K562 (cell line): ENCODE measurements at regions not wholly inside any gene's neighbourhood (a gene's known extent, or its start where the extent isn't known, plus 50 kb on each side); places are given as distances from the start of the nearest gene placed in this dataset.

ENCODE experiments used
- ATAC-seq: fragments of 200-7000 bp; cut with Tn5 transposase; 3 replicates; pipeline ENCODE4 v1.9.1; 2020; ENCODE audit warnings: moderate library complexity
- BruUV-seq: library from RNA; stranded (reverse); fragments of 400-500 nt; replicated peaks from 2 replicates; lab custom pipeline; 2021; lab: Mats Ljungman, UMichigan
- CTCF ChIA-PET: fragments of 300-600 bp; formaldehyde crosslinking; extraction: SDS; loops from one replicate; lab custom pipeline; 2021; ENCODE audit warnings: low intra/inter-chr PET ratio; lab: Yijun Ruan, JAX
- POLR2A ChIA-PET: fragments of 300-600, 350-650 bp; sonication (Branson Sonifier 250); formaldehyde crosslinking; extraction: SDS; loops from one replicate; lab custom pipeline; 2021; ENCODE audit warnings: antibody characterized with exemption, inconsistent platforms; lab: Yijun Ruan, JAX
- DNase-seq, 4 experiments: peaks; one replicate each; pipeline versions ENCODE4 v3.0.0 to v3.0.0-alpha.2; 2011 to 2018; ENCODE audit warnings: low spot score in 3 of 4, mixed read lengths in 3 of 4; ENCODE audit errors: extremely low read depth in 1 of 4
- FAIRE-seq: peaks from 2 replicates; lab custom pipeline; 2011; peaks lifted over from hg19 to GRCh38; lab: Jason Lieb, UNC
- H2AFZ ChIP-seq: 2 replicates; pipeline ENCODE4 v1.6.0; 2011; ENCODE audit warnings: low read depth, low read length, control low read depth, inconsistent platforms
- H3K27ac ChIP-seq: fragments of 200-600 bp; 3 replicates; pipeline ENCODE4 v1.8.0; 2011; ENCODE audit warnings: low read depth, mild to moderate bottlenecking, control low read depth, inconsistent platforms, low read length, moderate library complexity, mixed read lengths; ENCODE audit errors: extremely low read depth
- H3K27me3 ChIP-seq, 2 experiments: fragments of 300-600 bp in 1 of 2; 2 replicates in 1 of 2; 3 replicates in 1 of 2; pipeline versions ENCODE4 v1.6.0 to v1.8.0; 2011; ENCODE audit warnings: inconsistent platforms in 2 of 2, low read length in 2 of 2, mild to moderate bottlenecking in 1 of 2, mixed read lengths in 1 of 2, moderate library complexity in 1 of 2; ENCODE audit not compliant: control insufficient read depth in 2 of 2, insufficient read depth in 2 of 2
- H3K36me3 ChIP-seq: fragments of 300-600 bp; 3 replicates; pipeline ENCODE4 v1.8.0; 2011; ENCODE audit warnings: mild to moderate bottlenecking, low read length, inconsistent platforms; ENCODE audit not compliant: control insufficient read depth, insufficient read depth
- H3K4me1 ChIP-seq, 2 experiments: fragments of 200-600 bp in 1 of 2; replicated peaks in 1 of 2; 2 replicates in 1 of 2; 3 replicates in 1 of 2; pipeline versions ENCODE4 v1.5.1 to v1.8.0; 2011; ENCODE audit warnings: inconsistent platforms in 2 of 2, low read length in 2 of 2, mild to moderate bottlenecking in 1 of 2, mixed read lengths in 1 of 2, moderate library complexity in 1 of 2; ENCODE audit not compliant: control insufficient read depth in 2 of 2, insufficient read depth in 2 of 2
- H3K4me2 ChIP-seq: 2 replicates; pipeline ENCODE4 v1.6.1; 2011; ENCODE audit warnings: low read length, control low read depth, inconsistent platforms, mixed read lengths; ENCODE audit not compliant: insufficient read depth
- H3K4me3 ChIP-seq: fragments of 200-600 bp; sonication (generic), shearing (Covaris generic); 2 replicates; pipeline ENCODE4 v1.5.1; 2016; ENCODE audit warnings: control low read depth, inconsistent platforms
- H3K79me2 ChIP-seq: fragments of 200-600 bp; 3 replicates; pipeline ENCODE4 v1.8.0; 2011; ENCODE audit warnings: low read length, inconsistent platforms; ENCODE audit not compliant: control insufficient read depth, insufficient read depth
- H3K9ac ChIP-seq, 2 experiments: 2 replicates each; pipeline versions ENCODE4 v1.6.0 to v1.6.1; 2011; ENCODE audit warnings: low read depth in 2 of 2, low read length in 2 of 2, control low read depth in 1 of 2, inconsistent platforms in 1 of 2, mild to moderate bottlenecking in 1 of 2, mixed read lengths in 1 of 2; ENCODE audit not compliant: insufficient read depth in 1 of 2
- H3K9me1 ChIP-seq: one replicate; pipeline ENCODE4 v1.6.0; 2011; ENCODE audit warnings: inconsistent platforms, mild to moderate bottlenecking, low read length, moderate library complexity; ENCODE audit not compliant: control insufficient read depth, insufficient read depth
- H3K9me3 ChIP-seq: replicated peaks from 2 replicates; pipeline ENCODE4 v1.5.1; 2011; ENCODE audit warnings: low read depth, low read length, inconsistent platforms; ENCODE audit not compliant: control insufficient read depth, insufficient read depth
- H4K20me1 ChIP-seq: replicated peaks from 2 replicates; pipeline ENCODE4 v1.6.1; 2011; ENCODE audit warnings: low read length, inconsistent platforms, mixed read lengths; ENCODE audit not compliant: control insufficient read depth, insufficient read depth
- CBFA2T3 ChIP-seq: fragments of 450-650 bp; IDR thresholded peaks from 2 replicates; pipeline ENCODE4 v1.6.1; 2017
- DIDO1 ChIP-seq: fragments of 450-650 bp; IDR thresholded peaks from 2 replicates; pipeline ENCODE4 v1.6.1; 2016; ENCODE audit warnings: low read depth, missing biosample characterization, missing genetic modification characterization
- EP300 ChIP-seq: IDR thresholded peaks from 2 replicates; pipeline ENCODE4 v1.6.1; 2012; ENCODE audit warnings: low read length, improper control_type of control experiment
- GTF2E2 ChIP-seq: fragments of 200-800 bp; sonication (Bioruptor generic); IDR thresholded peaks from 2 replicates; pipeline ENCODE4 v1.6.1; 2016; ENCODE audit warnings: missing genetic modification characterization, missing compliant biosample characterization
- HNRNPL ChIP-seq: fragments of 200-400 bp; formaldehyde crosslinking; IDR thresholded peaks from 2 replicates; pipeline ENCODE4 v1.6.1; 2017; ENCODE audit warnings: low read depth, mild to moderate bottlenecking, low read length
- KAT8 ChIP-seq: fragments of 450-650 bp; IDR thresholded peaks from 2 replicates; pipeline ENCODE4 v1.6.1; 2016; ENCODE audit warnings: low read depth, mild to moderate bottlenecking
- LARP7 ChIP-seq: fragments of 450-650 bp; IDR thresholded peaks from 2 replicates; pipeline ENCODE4 v1.6.1; 2016
- PTTG1 ChIP-seq: fragments of 450-650 bp; IDR thresholded peaks from 2 replicates; pipeline ENCODE4 v1.6.1; 2016; ENCODE audit warnings: low read depth, mild to moderate bottlenecking, missing genetic modification characterization, missing compliant biosample characterization
- SMARCB1 ChIP-seq: IDR thresholded peaks from 2 replicates; pipeline ENCODE4 v1.6.1; 2011; ENCODE audit warnings: improper control_type of control experiment, low read depth; ENCODE audit not compliant: insufficient read length
- SMARCE1 ChIP-seq: fragments of 450-650 bp; IDR thresholded peaks from 2 replicates; pipeline ENCODE4 v1.7.1; 2016; ENCODE audit warnings: mild to moderate bottlenecking
- SRF ChIP-seq, 2 experiments: fragments of 250-450, 450-650 bp in 1 of 2; sonication (Bioruptor Pico) in 1 of 2; sonication (generic) in 1 of 2; formaldehyde crosslinking; IDR thresholded peaks; 2 replicates each; pipeline versions ENCODE4 v1.5.0 to v1.5.1; 2020 to 2022; ENCODE audit warnings: mild to moderate bottlenecking in 1 of 2, missing genetic modification reagents in 1 of 2
- ZNF778 ChIP-seq: fragments of 450-650 bp; formaldehyde crosslinking; IDR thresholded peaks from 2 replicates; pipeline ENCODE4 v1.4.0; 2020; ENCODE audit warnings: mild to moderate bottlenecking, moderate library complexity
- WGBS: fragments of 100-300 bp; shearing (Covaris generic); methylation state at CpG from one replicate; pipeline ENCODE4 v1.1.6; 2016; ENCODE audit warnings: low coverage, mixed read lengths; ENCODE audit not compliant: insufficient coverage; ENCODE audit errors: missing lambda C conversion rate; 5-methylcytosine and 5-hydroxymethylcytosine counted together
- in situ Hi-C: fragments of 300-500 bp; cut with MboI; formaldehyde crosslinking; loops from 4 replicates; pipeline ENCODE4 v1.15.0; 2018; ENCODE audit warnings: inconsistent platforms, mixed read lengths
- intact Hi-C: fragments of 100-400 bp; cut with micrococcal nuclease; formaldehyde crosslinking; loops from 2 replicates; pipeline ENCODE4 v1.14.2; 2022
- TF ChIP-seq, protein P1 (sequence below), 2 experiments: IDR thresholded peaks; 2 replicates each; pipeline ENCODE4 v1.6.1; 2011; ENCODE audit warnings: borderline replicate concordance in 1 of 2, control low read depth in 1 of 2, low read depth in 1 of 2, low read length in 1 of 2, mild to moderate bottlenecking in 1 of 2, mixed read lengths in 1 of 2, moderate library complexity in 1 of 2; ENCODE audit not compliant: insufficient read depth in 1 of 2, insufficient read length in 1 of 2, poor library complexity in 1 of 2, severe bottlenecking in 1 of 2; ENCODE audit errors: extremely low read depth in 1 of 2
- TF ChIP-seq, protein P2 (sequence below): fragments of 250-450 bp; sonication (Bioruptor Pico); IDR thresholded peaks from 2 replicates; pipeline ENCODE4 v1.8.0; 2021; ENCODE audit warnings: mild to moderate bottlenecking, moderate library complexity
- TF ChIP-seq, protein P3 (sequence below): fragments of 450-650 bp; IDR thresholded peaks from 2 replicates; pipeline ENCODE4 v1.6.1; 2016; ENCODE audit warnings: mild to moderate bottlenecking
- TF ChIP-seq, protein P4 (sequence below): fragments of 450-650 bp; formaldehyde crosslinking; IDR thresholded peaks from 2 replicates; pipeline ENCODE4 v1.4.0; 2022; ENCODE audit warnings: missing genetic modification characterization

DNA sequence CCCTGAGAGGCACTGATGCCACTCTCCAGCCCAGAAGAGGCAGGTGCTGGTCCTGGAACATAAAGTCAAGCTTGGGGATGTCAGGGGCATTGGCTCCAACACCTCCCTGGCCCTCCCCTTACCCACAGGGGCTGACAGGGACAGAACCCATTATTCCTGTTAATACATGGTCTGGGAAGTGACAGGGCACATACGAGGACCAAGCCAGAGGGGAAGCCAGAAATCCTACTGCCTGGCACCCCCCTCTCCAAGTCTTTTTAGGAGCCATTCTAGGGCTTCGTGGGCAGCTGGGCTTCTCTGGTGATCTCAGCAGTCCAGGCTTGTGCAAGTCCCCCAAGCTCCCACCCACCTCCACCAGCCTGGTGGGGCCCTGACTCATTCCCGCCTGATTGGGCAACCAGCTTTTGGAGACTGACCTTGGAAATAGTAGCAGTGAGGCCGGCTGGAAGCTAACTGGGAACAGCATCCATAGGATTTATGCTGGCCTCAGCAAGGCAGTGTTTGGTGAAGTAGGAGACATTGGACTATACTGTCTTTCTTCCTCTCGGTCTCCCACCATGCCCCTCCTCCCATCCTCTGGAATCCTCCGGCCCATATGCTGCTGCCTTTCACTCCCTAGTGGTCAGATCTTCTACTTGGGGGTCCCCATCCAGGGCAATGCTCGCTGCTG is 86.4 kb upstream of the HK2 start:
- Histone ChIP-seq H3K4me3 (no peak overlapping the region), H3K79me2 (no peaks in the 10 kb centered on the region), H4K20me1 (0 out of 2 replicates have a peak, but pooled peaks cover 4% of the 10 kb centered on the region), H3K9ac (no peak overlapping the region), H3K4me1 (no peaks in the 10 kb centered on the region), H2AFZ (no peak overlapping the region), H3K9me3 (no peaks in the 10 kb centered on the region), H3K36me3 (no peaks in the 10 kb centered on the region), H3K27ac (no peak overlapping the region), H3K4me2 (no peak overlapping the region), H3K9me1 (no peaks in the 10 kb centered on the region), H3K27me3 (peaks cover 13 to 33% of the 10 kb centered on the region in 2 experiments; a peak in 4 of 5 replicates)
- no TSS peak for BruUV-seq
- ATAC-seq (no peak), DNase-seq (no peak), FAIRE-seq (no peak)
- ChIA-PET POLR2A (interaction anchor here (0.7 kb wide), 1 partner anchor 1685 kb away, joined by 3 read pairs; no protein-coding TSS in a partner anchor), CTCF (no interaction called here)
- WGBS: 4% methylated on average over 7 of the region's 7 CpGs
- in situ Hi-C loops: no loop called here
- TF ChIP-seq KAT8: no peak
- TF ChIP-seq, protein P1, sequence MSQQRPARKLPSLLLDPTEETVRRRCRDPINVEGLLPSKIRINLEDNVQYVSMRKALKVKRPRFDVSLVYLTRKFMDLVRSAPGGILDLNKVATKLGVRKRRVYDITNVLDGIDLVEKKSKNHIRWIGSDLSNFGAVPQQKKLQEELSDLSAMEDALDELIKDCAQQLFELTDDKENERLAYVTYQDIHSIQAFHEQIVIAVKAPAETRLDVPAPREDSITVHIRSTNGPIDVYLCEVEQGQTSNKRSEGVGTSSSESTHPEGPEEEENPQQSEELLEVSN (IDR thresholded peaks at IDR 0.05; ENCODE audit: borderline replicate concordance in 1 of 2, extremely low read depth in 1 of 2, insufficient read depth in 1 of 2, insufficient read length in 1 of 2, low read depth in 1 of 2, low read length in 1 of 2, poor library complexity in 1 of 2, severe bottlenecking in 1 of 2): no peak
- TF ChIP-seq, protein P2, sequence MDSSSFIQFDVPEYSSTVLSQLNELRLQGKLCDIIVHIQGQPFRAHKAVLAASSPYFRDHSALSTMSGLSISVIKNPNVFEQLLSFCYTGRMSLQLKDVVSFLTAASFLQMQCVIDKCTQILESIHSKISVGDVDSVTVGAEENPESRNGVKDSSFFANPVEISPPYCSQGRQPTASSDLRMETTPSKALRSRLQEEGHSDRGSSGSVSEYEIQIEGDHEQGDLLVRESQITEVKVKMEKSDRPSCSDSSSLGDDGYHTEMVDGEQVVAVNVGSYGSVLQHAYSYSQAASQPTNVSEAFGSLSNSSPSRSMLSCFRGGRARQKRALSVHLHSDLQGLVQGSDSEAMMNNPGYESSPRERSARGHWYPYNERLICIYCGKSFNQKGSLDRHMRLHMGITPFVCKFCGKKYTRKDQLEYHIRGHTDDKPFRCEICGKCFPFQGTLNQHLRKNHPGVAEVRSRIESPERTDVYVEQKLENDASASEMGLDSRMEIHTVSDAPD: no peak
- no peak for TF ChIP-seq DIDO1 (tag)
- TF ChIP-seq, protein P3, sequence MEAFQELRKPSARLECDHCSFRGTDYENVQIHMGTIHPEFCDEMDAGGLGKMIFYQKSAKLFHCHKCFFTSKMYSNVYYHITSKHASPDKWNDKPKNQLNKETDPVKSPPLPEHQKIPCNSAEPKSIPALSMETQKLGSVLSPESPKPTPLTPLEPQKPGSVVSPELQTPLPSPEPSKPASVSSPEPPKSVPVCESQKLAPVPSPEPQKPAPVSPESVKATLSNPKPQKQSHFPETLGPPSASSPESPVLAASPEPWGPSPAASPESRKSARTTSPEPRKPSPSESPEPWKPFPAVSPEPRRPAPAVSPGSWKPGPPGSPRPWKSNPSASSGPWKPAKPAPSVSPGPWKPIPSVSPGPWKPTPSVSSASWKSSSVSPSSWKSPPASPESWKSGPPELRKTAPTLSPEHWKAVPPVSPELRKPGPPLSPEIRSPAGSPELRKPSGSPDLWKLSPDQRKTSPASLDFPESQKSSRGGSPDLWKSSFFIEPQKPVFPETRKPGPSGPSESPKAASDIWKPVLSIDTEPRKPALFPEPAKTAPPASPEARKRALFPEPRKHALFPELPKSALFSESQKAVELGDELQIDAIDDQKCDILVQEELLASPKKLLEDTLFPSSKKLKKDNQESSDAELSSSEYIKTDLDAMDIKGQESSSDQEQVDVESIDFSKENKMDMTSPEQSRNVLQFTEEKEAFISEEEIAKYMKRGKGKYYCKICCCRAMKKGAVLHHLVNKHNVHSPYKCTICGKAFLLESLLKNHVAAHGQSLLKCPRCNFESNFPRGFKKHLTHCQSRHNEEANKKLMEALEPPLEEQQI: no peak
- no peak for TF ChIP-seq LARP7
- no peak for TF ChIP-seq SRF (CRISPR knock-in tag; IDR thresholded peaks at IDR 0.05)
- no peak for TF ChIP-seq PTTG1 (tag)
- no peak for TF ChIP-seq GTF2E2 (tag)
- no peak for TF ChIP-seq EP300
- TF ChIP-seq ZNF778 (CRISPR knock-in tag): no peak
- no peak for TF ChIP-seq SMARCE1
- TF ChIP-seq HNRNPL: no peak
- TF ChIP-seq SMARCB1: no peak
- no peak for TF ChIP-seq CBFA2T3
- TF ChIP-seq, protein P4, sequence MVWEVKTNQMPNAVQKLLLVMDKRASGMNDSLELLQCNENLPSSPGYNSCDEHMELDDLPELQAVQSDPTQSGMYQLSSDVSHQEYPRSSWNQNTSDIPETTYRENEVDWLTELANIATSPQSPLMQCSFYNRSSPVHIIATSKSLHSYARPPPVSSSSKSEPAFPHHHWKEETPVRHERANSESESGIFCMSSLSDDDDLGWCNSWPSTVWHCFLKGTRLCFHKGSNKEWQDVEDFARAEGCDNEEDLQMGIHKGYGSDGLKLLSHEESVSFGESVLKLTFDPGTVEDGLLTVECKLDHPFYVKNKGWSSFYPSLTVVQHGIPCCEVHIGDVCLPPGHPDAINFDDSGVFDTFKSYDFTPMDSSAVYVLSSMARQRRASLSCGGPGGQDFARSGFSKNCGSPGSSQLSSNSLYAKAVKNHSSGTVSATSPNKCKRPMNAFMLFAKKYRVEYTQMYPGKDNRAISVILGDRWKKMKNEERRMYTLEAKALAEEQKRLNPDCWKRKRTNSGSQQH (CRISPR knock-in tag): no peak
- intact Hi-C loops: no loop called here
